Memory B cell (primary cell): ENCODE measurements at regions not wholly inside any gene's neighbourhood (a gene's known extent, or its start where the extent isn't known, plus 50 kb on each side); places are given as distances from the start of the nearest gene placed in this dataset.

ENCODE experiments used
- ATAC-seq: fragments of 150-1000 bp; cut with Tn5 transposase; 2 replicates; pipeline ENCODE4 v1.10.0; 2021; ENCODE audit warnings: low read depth, mild to moderate bottlenecking, moderate library complexity
- DNase-seq, 2 donors: peaks; one replicate each; pipeline ENCODE4 v3.0.0; 2022; ENCODE audit warnings: low spot score in 2 of 2
- H3K27ac Mint-ChIP-seq: one replicate; pipeline ENCODE4 v1.8.0; 2022; ENCODE audit warnings: mild to moderate bottlenecking, moderate library complexity, mixed read lengths
- H3K27me3 Mint-ChIP-seq: one replicate; pipeline ENCODE4 v1.8.0; 2022; ENCODE audit warnings: mixed read lengths
- H3K36me3 Mint-ChIP-seq: one replicate; pipeline ENCODE4 v1.8.0; 2022; ENCODE audit warnings: mild to moderate bottlenecking, mixed read lengths
- H3K4me1 Mint-ChIP-seq: one replicate; pipeline ENCODE4 v1.8.0; 2022; ENCODE audit warnings: mixed read lengths
- H3K4me3 Mint-ChIP-seq: one replicate; pipeline ENCODE4 v1.8.0; 2022; ENCODE audit warnings: mild to moderate bottlenecking, moderate library complexity, mixed read lengths
- H3K9me3 Mint-ChIP-seq: one replicate; pipeline ENCODE4 v1.8.0; 2022; ENCODE audit warnings: mixed read lengths

- Mint-ChIP-seq H3K27me3 (no peaks in the 10 kb centered on the region), H3K4me3 (no peak overlapping the region), H3K4me1 (peaks cover 19% of the 10 kb centered on the region)
Observed at GRCh38 chr3:104537323-104537722, 829.4 kb upstream of the ALCAM start.

GRCh38 chr3:104546301-104546700 lies 820.4 kb upstream of the ALCAM start:
- ATAC-seq = no peak
- H3K36me3 Mint-ChIP-seq = no peaks in the 10 kb centered on the region
- H3K4me3 Mint-ChIP-seq = no peak overlapping the region
- H3K9me3 Mint-ChIP-seq = no peaks in the 10 kb centered on the region
- no peak overlapping the region for H3K27ac Mint-ChIP-seq
- no peak for DNase-seq
- no peaks in the 10 kb centered on the region for H3K27me3 Mint-ChIP-seq
- H3K4me1 Mint-ChIP-seq = peaks cover 20% of the 10 kb centered on the region

More at GRCh38 chr3:104537323-104537722, 829.4 kb upstream of the ALCAM start:
- no peak overlapping the region for H3K27ac Mint-ChIP-seq
- ATAC-seq (no peak), DNase-seq (no peak)
- peaks cover 2% of the 10 kb centered on the region for H3K36me3 Mint-ChIP-seq
- peaks cover 6% of the 10 kb centered on the region for H3K9me3 Mint-ChIP-seq

- no peak overlapping the region for H3K4me3 Mint-ChIP-seq
- H3K9me3 Mint-ChIP-seq = no peaks in the 10 kb centered on the region
- ATAC-seq (no peak), DNase-seq (no peak)
- H3K27me3 Mint-ChIP-seq = no peaks in the 10 kb centered on the region
- H3K36me3 Mint-ChIP-seq = no peaks in the 10 kb centered on the region
- peaks cover 20% of the 10 kb centered on the region for H3K4me1 Mint-ChIP-seq
- no peak overlapping the region for H3K27ac Mint-ChIP-seq
Observed at GRCh38 chr3:104547031-104547430, 819.7 kb upstream of the ALCAM start.

- Mint-ChIP-seq H3K27me3 (no peaks in the 10 kb centered on the region), H3K9me3 (no peaks in the 10 kb centered on the region), H3K4me1 (peaks cover 19% of the 10 kb centered on the region), H3K4me3 (no peak overlapping the region), H3K27ac (no peak overlapping the region), H3K36me3 (no peaks in the 10 kb centered on the region)
- ATAC-seq = no peak
- DNase-seq = no peak
Observed at GRCh38 chr3:104548401-104548800, 818.3 kb upstream of the ALCAM start.

- no peaks in the 10 kb centered on the region for H3K27me3 Mint-ChIP-seq
- ATAC-seq (no peak), DNase-seq (no peak)
- no peak overlapping the region for H3K27ac Mint-ChIP-seq
- no peaks in the 10 kb centered on the region for H3K36me3 Mint-ChIP-seq
- H3K4me3 Mint-ChIP-seq = no peak overlapping the region
- peaks cover 16% of the 10 kb centered on the region for H3K4me1 Mint-ChIP-seq
- H3K9me3 Mint-ChIP-seq = peaks cover under 1% of the 10 kb centered on the region
Observed at GRCh38 chr3:104549099-104549714, 817.5 kb upstream of the ALCAM start.

GRCh38 chr3:104553121-104553520 lies 813.6 kb upstream of the ALCAM start:
- H3K4me3 Mint-ChIP-seq = no peak overlapping the region
- no peak for DNase-seq
- peaks cover 1% of the 10 kb centered on the region for H3K36me3 Mint-ChIP-seq
- no peaks in the 10 kb centered on the region for H3K27me3 Mint-ChIP-seq
- H3K9me3 Mint-ChIP-seq = peaks cover 2% of the 10 kb centered on the region
- H3K4me1 Mint-ChIP-seq = peaks cover 10% of the 10 kb centered on the region
- ATAC-seq = no peak
- H3K27ac Mint-ChIP-seq = no peak overlapping the region

- H3K27me3 Mint-ChIP-seq = no peaks in the 10 kb centered on the region
- peaks cover 4% of the 10 kb centered on the region for H3K9me3 Mint-ChIP-seq
- H3K4me3 Mint-ChIP-seq = no peak overlapping the region
- DNase-seq (no peak), ATAC-seq (peak; percentile 77)
- peaks cover 3% of the 10 kb centered on the region for H3K36me3 Mint-ChIP-seq
- H3K4me1 Mint-ChIP-seq = peaks cover 8% of the 10 kb centered on the region
- no peak overlapping the region for H3K27ac Mint-ChIP-seq
Observed at GRCh38 chr3:104554425-104554824, 812.3 kb upstream of the ALCAM start.

GRCh38 chr3:104555728-104556127 lies 811.0 kb upstream of the ALCAM start:
- DNase-seq (no peak), ATAC-seq (no peak)
- Mint-ChIP-seq H3K9me3 (peaks cover 4% of the 10 kb centered on the region), H3K36me3 (peaks cover 3% of the 10 kb centered on the region), H3K4me1 (peaks cover 8% of the 10 kb centered on the region), H3K27me3 (no peaks in the 10 kb centered on the region), H3K27ac (no peak overlapping the region), H3K4me3 (no peak overlapping the region)

- H3K27me3 Mint-ChIP-seq = no peaks in the 10 kb centered on the region
- peaks cover 5% of the 10 kb centered on the region for H3K9me3 Mint-ChIP-seq
- peak; percentile 61 for ATAC-seq
- peaks cover 12% of the 10 kb centered on the region for H3K4me1 Mint-ChIP-seq
- H3K36me3 Mint-ChIP-seq = peaks cover 3% of the 10 kb centered on the region
- H3K4me3 Mint-ChIP-seq = no peak overlapping the region
- DNase-seq = no peak
- no peak overlapping the region for H3K27ac Mint-ChIP-seq
Observed at GRCh38 chr3:104556372-104557078, 810.2 kb upstream of the ALCAM start.

GRCh38 chr3:104561324-104561723 lies 805.4 kb upstream of the ALCAM start:
- H3K27me3 Mint-ChIP-seq = no peaks in the 10 kb centered on the region
- no peak overlapping the region for H3K27ac Mint-ChIP-seq
- ATAC-seq = no peak
- DNase-seq = no peak
- peaks cover 9% of the 10 kb centered on the region for H3K4me1 Mint-ChIP-seq
- no peak overlapping the region for H3K4me3 Mint-ChIP-seq
- peaks cover 2% of the 10 kb centered on the region for H3K36me3 Mint-ChIP-seq
- H3K9me3 Mint-ChIP-seq = peaks cover 2% of the 10 kb centered on the region

GRCh38 chr3:104564045-104564643 lies 802.6 kb upstream of the ALCAM start:
- ATAC-seq = no peak
- H3K9me3 Mint-ChIP-seq = peaks cover 1% of the 10 kb centered on the region
- no peaks in the 10 kb centered on the region for H3K36me3 Mint-ChIP-seq
- peaks cover 5% of the 10 kb centered on the region for H3K4me1 Mint-ChIP-seq
- H3K4me3 Mint-ChIP-seq = no peak overlapping the region
- peak; percentile 28 to 37 for DNase-seq
- no peak overlapping the region for H3K27ac Mint-ChIP-seq
- no peaks in the 10 kb centered on the region for H3K27me3 Mint-ChIP-seq

GRCh38 chr3:104566054-104566453 lies 800.7 kb upstream of the ALCAM start:
- no peak for DNase-seq

GRCh38 chr3:104575634-104576033 lies 791.1 kb upstream of the ALCAM start:
- H3K36me3 Mint-ChIP-seq = peaks cover 7% of the 10 kb centered on the region
- peaks cover 11% of the 10 kb centered on the region for H3K9me3 Mint-ChIP-seq
- peaks cover 5% of the 10 kb centered on the region for H3K4me1 Mint-ChIP-seq
- H3K4me3 Mint-ChIP-seq = no peak overlapping the region
- H3K27me3 Mint-ChIP-seq = no peaks in the 10 kb centered on the region
- no peak overlapping the region for H3K27ac Mint-ChIP-seq
- ATAC-seq = no peak
- DNase-seq = no peak

More at GRCh38 chr3:104566054-104566453, 800.7 kb upstream of the ALCAM start:
- Mint-ChIP-seq H3K9me3 (no peaks in the 10 kb centered on the region), H3K4me3 (no peak overlapping the region), H3K27ac (no peak overlapping the region), H3K27me3 (no peaks in the 10 kb centered on the region), H3K4me1 (peaks cover 2% of the 10 kb centered on the region), H3K36me3 (no peaks in the 10 kb centered on the region)
- ATAC-seq = no peak

- peaks cover 11% of the 10 kb centered on the region for H3K9me3 Mint-ChIP-seq
- no peaks in the 10 kb centered on the region for H3K27me3 Mint-ChIP-seq
- H3K36me3 Mint-ChIP-seq = peaks cover 7% of the 10 kb centered on the region
- H3K27ac Mint-ChIP-seq = no peak overlapping the region
- H3K4me3 Mint-ChIP-seq = no peak overlapping the region
- peaks cover 8% of the 10 kb centered on the region for H3K4me1 Mint-ChIP-seq
- no peak for ATAC-seq
- no peak for DNase-seq
Observed at GRCh38 chr3:104578558-104578957, 788.2 kb upstream of the ALCAM start.
